Neural cell (in vitro differentiated cells): ENCODE measurements at regions not wholly inside any gene's neighbourhood (a gene's known extent, or its start where the extent isn't known, plus 50 kb on each side); places are given as distances from the start of the nearest gene placed in this dataset.

ENCODE experiments used
- H2AFZ ChIP-seq: fragments of 200-600, 300-800 bp; sonication (generic), shearing (Covaris generic); 2 replicates; pipeline ENCODE4 v1.6.0; 2014; ENCODE audit warnings: low read depth, mild to moderate bottlenecking, antibody characterized with exemption, low read length, moderate library complexity
- H3F3A ChIP-seq: fragments of 200-600 bp; shearing (Covaris generic); 2 replicates; pipeline ENCODE4 v1.6.1; 2016; ENCODE audit warnings: mild to moderate bottlenecking, moderate library complexity, mixed read lengths, antibody characterized with exemption, low read length; ENCODE audit not compliant: insufficient read depth, poor library complexity, severe bottlenecking
- H3K27ac ChIP-seq: fragments of 200-600, 300-800 bp; sonication (generic), shearing (Covaris generic); 2 replicates; pipeline ENCODE4 v1.5.1; 2014; ENCODE audit warnings: mild to moderate bottlenecking, low read length, moderate library complexity
- H3K27me3 ChIP-seq: fragments of 300-800, 200-600 bp; sonication (generic), shearing (Covaris generic); 2 replicates; pipeline ENCODE4 v1.6.0; 2014; ENCODE audit warnings: mild to moderate bottlenecking, low read depth, low read length, moderate library complexity; ENCODE audit not compliant: insufficient read depth
- H3K36me3 ChIP-seq: fragments of 300-800, 200-600 bp; sonication (generic), shearing (Covaris generic); 2 replicates; pipeline ENCODE4 v1.5.1; 2014; ENCODE audit warnings: mild to moderate bottlenecking, antibody characterized with exemption, low read length, moderate library complexity; ENCODE audit not compliant: insufficient read depth
- H3K4me2 ChIP-seq: fragments of 300-800, 200-600 bp; sonication (generic), shearing (Covaris generic); 2 replicates; pipeline ENCODE4 v1.6.0; 2014; ENCODE audit warnings: mild to moderate bottlenecking, low read length
- H3K4me3 ChIP-seq: fragments of 300-800, 200-600 bp; sonication (generic), shearing (Covaris generic); 2 replicates; pipeline ENCODE4 v1.5.1; 2014; ENCODE audit warnings: mild to moderate bottlenecking, low read length, moderate library complexity
- H3K79me2 ChIP-seq: fragments of 200-600 bp; shearing (Covaris generic); replicated peaks from 2 replicates; pipeline ENCODE4 v1.6.0; 2014; ENCODE audit warnings: mild to moderate bottlenecking, low read length, moderate library complexity; ENCODE audit not compliant: insufficient read depth
- H3K9ac ChIP-seq: fragments of 300-800, 200-600 bp; sonication (generic), shearing (Covaris generic); 2 replicates; pipeline ENCODE4 v1.6.1; 2016; ENCODE audit warnings: mild to moderate bottlenecking, low read length, mixed read lengths
- H3K9me2 ChIP-seq: fragments of 200-600 bp; shearing (Covaris generic); 2 replicates; pipeline ENCODE4 v1.6.1; 2016; ENCODE audit warnings: mild to moderate bottlenecking, low read length, mixed read lengths; ENCODE audit not compliant: insufficient read depth
- H3K9me3 ChIP-seq: fragments of 200-600, 300-800 bp; sonication (generic), shearing (Covaris generic); 2 replicates; pipeline ENCODE4 v1.6.1; 2016; ENCODE audit warnings: mild to moderate bottlenecking, mixed run types, low read length, moderate library complexity, mixed read lengths
- H4K20me1 ChIP-seq: fragments of 200-600 bp; shearing (Covaris generic); 2 replicates; pipeline ENCODE4 v1.6.1; 2016; ENCODE audit warnings: mild to moderate bottlenecking, mixed run types; ENCODE audit not compliant: insufficient read depth
- CTCF ChIP-seq: fragments of 450-650 bp; IDR thresholded peaks from 2 replicates; pipeline ENCODE4 v1.5.1; 2014; ENCODE audit warnings: antibody characterized with exemption, mild to moderate bottlenecking, moderate library complexity; ENCODE audit not compliant: poor library complexity, severe bottlenecking
- EP300 ChIP-seq: fragments of 450-650 bp; conservative IDR thresholded peaks from 2 replicates; pipeline ENCODE4 v1.6.1; 2014; ENCODE audit warnings: antibody characterized with exemption, mild to moderate bottlenecking, moderate library complexity; ENCODE audit not compliant: poor library complexity, severe bottlenecking
- EZH2 ChIP-seq: fragments of 200-600, 300-800 bp; shearing (Covaris generic), sonication (generic); IDR thresholded peaks from 2 replicates; pipeline ENCODE4 v1.6.1; 2014; ENCODE audit warnings: antibody characterized with exemption, low read length, borderline replicate concordance, mild to moderate bottlenecking; ENCODE audit not compliant: insufficient read depth, poor library complexity, severe bottlenecking
- MXI1 ChIP-seq: fragments of 450-650 bp; conservative IDR thresholded peaks from 2 replicates; pipeline ENCODE4 v1.6.1; 2014; ENCODE audit warnings: antibody characterized with exemption, mild to moderate bottlenecking; ENCODE audit not compliant: poor library complexity, severe bottlenecking
- POLR2AphosphoS5 ChIP-seq: IDR thresholded peaks from 2 replicates; pipeline ENCODE4 v1.6.1; 2012
- RAD21 ChIP-seq: fragments of 450-650 bp; conservative IDR thresholded peaks from 2 replicates; pipeline ENCODE4 v1.6.1; 2014; ENCODE audit warnings: antibody characterized with exemption, mild to moderate bottlenecking, moderate library complexity
- REST ChIP-seq: IDR thresholded peaks from 2 replicates; pipeline ENCODE4 v1.6.1; 2012; ENCODE audit warnings: borderline replicate concordance
- SMC3 ChIP-seq: fragments of 450-650 bp; conservative IDR thresholded peaks from 2 replicates; pipeline ENCODE4 v1.6.1; 2014; ENCODE audit warnings: antibody characterized with exemption, mild to moderate bottlenecking, moderate library complexity; ENCODE audit not compliant: poor library complexity
- TAF1 ChIP-seq: IDR thresholded peaks from 2 replicates; pipeline ENCODE4 v1.6.1; 2012; ENCODE audit warnings: low read depth

GRCh38 chr17:77692571-77693161 is 265.8 kb upstream of the TNRC6C start:
- no peaks in the 10 kb centered on the region for H4K20me1 ChIP-seq
- H3K27me3 ChIP-seq, result no peaks in the 10 kb centered on the region
- no peaks in the 10 kb centered on the region for H3K79me2 ChIP-seq
- H3K27ac ChIP-seq, result no peak overlapping the region
- no peak overlapping the region for H3K4me3 ChIP-seq
- no peak overlapping the region for H3K4me2 ChIP-seq
- H3K9me3 ChIP-seq, result no peaks in the 10 kb centered on the region
- H3F3A ChIP-seq, result no peaks in the 10 kb centered on the region
- H3K9ac ChIP-seq, result no peak overlapping the region
- no peaks in the 10 kb centered on the region for H3K36me3 ChIP-seq
- no peak overlapping the region for H2AFZ ChIP-seq
- H3K9me2 ChIP-seq, result no peaks in the 10 kb centered on the region
- TF ChIP-seq REST (no peak), TAF1 (no peak), EP300 (no peak), POLR2AphosphoS5 (no peak), EZH2 (no peak), RAD21 (no peak), MXI1 (no peak), CTCF (no peak), SMC3 (no peak)

GRCh38 chr17:77693301-77693700 is 265.2 kb upstream of the TNRC6C start:
- Histone ChIP-seq H2AFZ (no peak overlapping the region), H3K9me3 (no peaks in the 10 kb centered on the region)

More at GRCh38 chr17:77693301-77693700, 265.2 kb upstream of the TNRC6C start:
- no peaks in the 10 kb centered on the region for H3F3A ChIP-seq
- H3K79me2 ChIP-seq, result no peaks in the 10 kb centered on the region
- no peak for TF ChIP-seq REST
- no peak for TF ChIP-seq EP300
- TF ChIP-seq CTCF, result no peak
- TF ChIP-seq SMC3, result no peak
- no peak for TF ChIP-seq TAF1
- TF ChIP-seq POLR2AphosphoS5, result no peak
- no peak for TF ChIP-seq MXI1
- no peak for TF ChIP-seq EZH2
- TF ChIP-seq RAD21, result no peak
- H4K20me1 ChIP-seq, result no peaks in the 10 kb centered on the region
- H3K4me3 ChIP-seq, result no peak overlapping the region
- no peaks in the 10 kb centered on the region for H3K9me2 ChIP-seq
- H3K27me3 ChIP-seq, result no peaks in the 10 kb centered on the region
- H3K36me3 ChIP-seq, result no peaks in the 10 kb centered on the region
- no peak overlapping the region for H3K27ac ChIP-seq
- no peak overlapping the region for H3K4me2 ChIP-seq
- no peak overlapping the region for H3K9ac ChIP-seq
